ENCODE measurements at regions not wholly inside any gene's neighbourhood (a gene's known extent, or its start where the extent isn't known, plus 50 kb on each side); places are given as distances from the start of the nearest gene placed in this dataset.

DNA sequence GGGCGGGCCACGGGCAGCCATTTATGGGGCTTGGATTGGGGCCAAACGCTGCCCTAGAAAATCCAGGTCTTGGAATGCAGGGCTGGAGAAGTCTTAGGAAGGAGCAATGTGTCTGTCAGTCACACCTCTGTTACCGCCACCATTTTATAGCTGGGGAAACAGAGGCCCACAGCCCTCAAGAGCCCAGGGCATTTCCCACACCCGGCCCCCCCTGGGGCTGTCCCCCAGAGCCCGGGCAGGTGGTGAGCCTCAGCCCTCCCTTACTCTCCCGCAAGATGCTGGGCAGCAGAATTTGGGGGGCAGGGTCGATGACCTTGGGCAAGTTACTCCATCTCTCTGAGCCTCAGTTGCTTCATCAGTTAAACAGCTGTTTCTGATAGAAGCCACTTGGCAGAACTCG is 508.2 kb downstream of the SHQ1 start:
- TF ChIP-seq POLR2A (IDR thresholded peaks at IDR 0.05; ENCODE audit: low read depth, low read length) (no peak), POLR2AphosphoS5 (IDR thresholded peaks at IDR 0.05; ENCODE audit: low read depth, low read length) (no peak), SPI1 (IDR thresholded peaks at IDR 0.05; ENCODE audit: low read depth, low read length) (no peak), POU2F2 (IDR thresholded peaks at IDR 0.05; ENCODE audit: low read depth, low read length) (no peak)

All from GM12891 (cell line).